ENCODE measurements at regions not wholly inside any gene's neighbourhood (a gene's known extent, or its start where the extent isn't known, plus 50 kb on each side); places are given as distances from the start of the nearest gene placed in this dataset.

GRCh38 chr6:72464246-72464645 lies 157.6 kb upstream of the KCNQ5 start:
- Histone ChIP-seq H4K5ac (ENCODE audit: low read depth, low read length) (no peak overlapping the region), H2BK20ac (ENCODE audit: low read depth, low read length) (no peak overlapping the region), H3K56ac (ENCODE audit: extremely low read depth, insufficient read depth, low read length) (no peak overlapping the region), H3K4ac (ENCODE audit: low read depth, low read length) (no peak overlapping the region), H4K20me1 (ENCODE audit: insufficient read depth, low read length) (no peaks in the 10 kb centered on the region), H2BK15ac (ENCODE audit: low read depth, low read length) (no peak overlapping the region), H4K91ac (ENCODE audit: insufficient read depth, low read depth, low read length) (no peak overlapping the region), H3K9me1 (ENCODE audit: insufficient read depth, low read length) (peaks cover 5% of the 10 kb centered on the region), H3K14ac (replicated peaks; ENCODE audit: low read depth, low read length) (no peak overlapping the region), H3K4me3 (ENCODE audit: insufficient read depth, low read depth, low read length) (no peak overlapping the region), H3K23ac (ENCODE audit: low read depth, low read length) (no peak overlapping the region), H4K8ac (ENCODE audit: low read depth in 2 of 2, low read length in 2 of 2) (no peak overlapping the region), H2BK5ac (ENCODE audit: low read depth, low read length, poor library complexity, severe bottlenecking) (no peak overlapping the region), H3K4me1 (ENCODE audit: control insufficient read depth, insufficient read depth, low read length) (0 out of 2 replicates have a peak, but pooled peaks cover 3% of the 10 kb centered on the region), H2AK5ac (ENCODE audit: low read depth, low read length) (no peak overlapping the region), H2AK9ac (replicated peaks; ENCODE audit: low read depth, low read length, poor library complexity) (no peak overlapping the region), H3K18ac (ENCODE audit: low read depth, low read length) (no peak overlapping the region), H3K79me1 (ENCODE audit: low read depth in 1 of 2, low read length in 2 of 2) (no peaks in the 10 kb centered on the region), H3K27ac (ENCODE audit: insufficient read depth, low read length) (no peak overlapping the region), H3K9me3 (ENCODE audit: control insufficient read depth, insufficient read depth, low read length) (no peaks in the 10 kb centered on the region), H3K27me3 (ENCODE audit: control insufficient read depth, insufficient read depth, low read length) (no peaks in the 10 kb centered on the region), H3K9ac (ENCODE audit: low read depth, low read length) (no peak overlapping the region), H2BK120ac (ENCODE audit: low read depth, low read length) (no peak overlapping the region), H3K4me2 (ENCODE audit: low read depth, low read length) (no peak overlapping the region), H3K36me3 (ENCODE audit: control insufficient read depth, insufficient read depth, low read length) (no peaks in the 10 kb centered on the region), H2AFZ (replicated peaks; ENCODE audit: low read length, poor library complexity) (no peak overlapping the region)
- ChIA-PET POLR2A (ENCODE audit: unreplicated experiment) (no interaction called here), CTCF (no interaction called here)
- in situ Hi-C loops (cut with MboI; ENCODE audit: low sequenced_read_pairs): no loop called here
- DNase-seq: peak; percentile 24
- no CpG with 5 or more reads among the region's 2 CpGs for WGBS, 2 experiments (ENCODE audit: extremely low coverage in 2 of 2, insufficient read length in 1 of 2)
- dilution Hi-C loops (cut with HindIII; ENCODE audit: low sequenced_read_pairs, unreplicated experiment): no loop called here
- no TSS peak for BruUV-seq (replicated peaks)
- intact Hi-C loops (cut with micrococcal nuclease): no loop called here
- no peak; the same call in 1 of the 2 replicates for ATAC-seq (ENCODE audit: low read depth)
- TF ChIP-seq MXI1 (IDR thresholded peaks at IDR 0.05; ENCODE audit: borderline replicate concordance, low read depth, low read length): no peak
- no peak for TF ChIP-seq NFE2L2 (IDR thresholded peaks at IDR 0.05; ENCODE audit: low read depth, low read length)
